K562 (cell line): ENCODE measurements at regions not wholly inside any gene's neighbourhood (a gene's known extent, or its start where the extent isn't known, plus 50 kb on each side); places are given as distances from the start of the nearest gene placed in this dataset.
A peak's percentile ranks its signal among the peaks of the same experiment; 100 is the strongest.

Experiments used
- CSDE1 ChIP-seq, 2 experiments: fragments of 450-650 bp; IDR thresholded peaks; 2 replicates each; pipeline ENCODE4 v1.6.1; 2016; ENCODE audit warnings: mild to moderate bottlenecking in 1 of 2
- ESRRA ChIP-seq: fragments of 450-650 bp; IDR thresholded peaks from 2 replicates; pipeline ENCODE4 v1.6.1; 2014; ENCODE audit warnings: low read depth, mild to moderate bottlenecking, moderate library complexity, borderline replicate concordance
- HNRNPK ChIP-seq: fragments of 200-400 bp; formaldehyde crosslinking; IDR thresholded peaks from one replicate; pipeline ENCODE4 v1.6.1; 2018; ENCODE audit warnings: mild to moderate bottlenecking, low read depth, low read length; ENCODE audit not compliant: poor library complexity, severe bottlenecking
- MXD1 ChIP-seq: fragments of 250-450 bp; sonication (Bioruptor Pico); IDR thresholded peaks from 2 replicates; pipeline ENCODE4 v1.8.0; 2021; ENCODE audit warnings: borderline replicate concordance, mild to moderate bottlenecking, moderate library complexity; ENCODE audit not compliant: poor library complexity, severe bottlenecking
- NR2F6 ChIP-seq: fragments of 450-650 bp; formaldehyde crosslinking; IDR thresholded peaks from 2 replicates; pipeline ENCODE4 v1.4.0; 2020; ENCODE audit warnings: mild to moderate bottlenecking
- REST ChIP-seq, 2 experiments: fragments of 450-650 bp; formaldehyde crosslinking in 1 of 2; IDR thresholded peaks; 2 replicates each; pipeline versions ENCODE4 v1.4.0 to v1.6.1; 2014 to 2020; ENCODE audit warnings: mild to moderate bottlenecking in 2 of 2, borderline replicate concordance in 1 of 2, low read depth in 1 of 2
- SETDB1 ChIP-seq: IDR thresholded peaks from one replicate; pipeline ENCODE4 v1.6.1; 2012; ENCODE audit warnings: low read length, control low read depth, inconsistent platforms
- SMAD2 ChIP-seq: fragments of 150-350 bp; IDR thresholded peaks from 2 replicates; pipeline ENCODE4 v1.6.1; 2014; ENCODE audit warnings: low read depth, mild to moderate bottlenecking, low read length
- SNIP1 ChIP-seq: fragments of 450-650 bp; IDR thresholded peaks from 2 replicates; pipeline ENCODE4 v1.7.1; 2017; ENCODE audit warnings: low read depth, mild to moderate bottlenecking
- TF ChIP-seq, protein P1 (sequence below): fragments of 200-800 bp; sonication (Bioruptor generic); IDR thresholded peaks from 2 replicates; pipeline ENCODE4 v1.6.1; 2017; ENCODE audit warnings: missing genetic modification characterization, missing compliant biosample characterization
- TF ChIP-seq, protein P2 (sequence below): sonication (generic); formaldehyde crosslinking; IDR thresholded peaks from 2 replicates; pipeline ENCODE4 v1.5.0; 2020; ENCODE audit warnings: missing genetic modification reagents
- TF ChIP-seq, protein P3 (sequence below), 2 experiments: fragments of 450-650 bp in 1 of 2; sonication (generic) in 1 of 2; formaldehyde crosslinking; conservative IDR thresholded peaks; 2 replicates each; pipeline versions ENCODE4 v1.4.0 to v1.8.1; 2020 to 2022; ENCODE audit warnings: mild to moderate bottlenecking in 1 of 2, missing genetic modification reagents in 1 of 2

DNA sequence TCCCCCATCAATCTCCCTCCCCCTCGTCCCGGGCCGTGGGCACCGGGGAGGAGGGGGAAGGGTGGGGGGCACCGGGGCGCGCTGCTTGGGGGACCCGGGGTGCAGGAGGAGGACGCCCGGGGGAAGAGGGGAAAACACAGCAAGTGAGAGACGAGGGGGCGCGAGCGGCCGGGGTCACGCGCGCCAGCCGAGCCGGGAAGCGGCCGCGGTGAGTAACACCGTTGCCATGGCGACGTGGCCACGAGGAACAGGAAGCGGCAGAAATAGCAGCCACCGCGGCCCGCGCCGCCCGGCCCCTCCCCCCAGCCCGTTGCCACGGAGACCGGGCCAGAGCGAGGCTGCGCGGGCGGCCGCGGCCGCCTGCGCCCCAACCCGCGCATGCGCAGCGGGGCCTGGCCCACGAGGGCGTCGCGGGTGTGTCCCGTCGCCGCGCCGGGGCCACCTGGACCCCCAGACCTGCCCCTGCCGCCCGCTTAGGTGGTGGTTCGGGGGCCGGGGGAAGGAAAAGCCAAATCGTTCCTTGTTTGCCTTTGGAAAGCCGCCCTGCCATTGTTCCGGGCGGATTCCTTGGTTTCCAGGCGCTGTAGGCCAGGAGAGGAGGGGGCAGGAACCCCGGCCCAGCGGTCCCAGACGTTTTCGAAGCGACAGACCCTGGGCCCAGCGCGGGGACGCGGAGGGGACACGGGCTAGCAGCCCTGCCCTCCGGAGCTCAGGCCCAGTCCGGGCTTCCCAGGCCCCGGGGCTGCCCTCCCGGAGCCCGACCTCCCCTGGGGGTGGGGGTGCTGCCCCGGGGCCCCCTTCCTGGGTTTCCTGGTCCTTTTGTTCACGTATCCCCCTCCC is 207.1 kb downstream of the C9orf50 start (continued):
- TF ChIP-seq, protein P1, sequence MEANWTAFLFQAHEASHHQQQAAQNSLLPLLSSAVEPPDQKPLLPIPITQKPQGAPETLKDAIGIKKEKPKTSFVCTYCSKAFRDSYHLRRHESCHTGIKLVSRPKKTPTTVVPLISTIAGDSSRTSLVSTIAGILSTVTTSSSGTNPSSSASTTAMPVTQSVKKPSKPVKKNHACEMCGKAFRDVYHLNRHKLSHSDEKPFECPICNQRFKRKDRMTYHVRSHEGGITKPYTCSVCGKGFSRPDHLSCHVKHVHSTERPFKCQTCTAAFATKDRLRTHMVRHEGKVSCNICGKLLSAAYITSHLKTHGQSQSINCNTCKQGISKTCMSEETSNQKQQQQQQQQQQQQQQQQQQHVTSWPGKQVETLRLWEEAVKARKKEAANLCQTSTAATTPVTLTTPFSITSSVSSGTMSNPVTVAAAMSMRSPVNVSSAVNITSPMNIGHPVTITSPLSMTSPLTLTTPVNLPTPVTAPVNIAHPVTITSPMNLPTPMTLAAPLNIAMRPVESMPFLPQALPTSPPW = peak; percentile 88
- TF ChIP-seq ESRRA (peak; percentile 49; the same call in 1 of the 2 replicates), SETDB1 (no peak), NR2F6 (peak; percentile 70; the same call in 1 of the 2 replicates), SMAD2 (no peak), MXD1 (CRISPR knock-in tag) (peak; percentile 60), CSDE1 (IDR thresholded peaks at IDR 0.05) (peak in 1 of 2 experiments; percentile 91; a peak in 2 of 4 replicates), REST (IDR thresholded peaks at IDR 0.05; ENCODE audit: borderline replicate concordance) (peak; percentile 74), REST (CRISPR knock-in tag; IDR thresholded peaks at IDR 0.05; ENCODE audit: low read depth) (peak; percentile 74; the same call in 1 of the 2 replicates), SNIP1 (no peak), HNRNPK (peak; percentile 70)
- TF ChIP-seq, protein P2, sequence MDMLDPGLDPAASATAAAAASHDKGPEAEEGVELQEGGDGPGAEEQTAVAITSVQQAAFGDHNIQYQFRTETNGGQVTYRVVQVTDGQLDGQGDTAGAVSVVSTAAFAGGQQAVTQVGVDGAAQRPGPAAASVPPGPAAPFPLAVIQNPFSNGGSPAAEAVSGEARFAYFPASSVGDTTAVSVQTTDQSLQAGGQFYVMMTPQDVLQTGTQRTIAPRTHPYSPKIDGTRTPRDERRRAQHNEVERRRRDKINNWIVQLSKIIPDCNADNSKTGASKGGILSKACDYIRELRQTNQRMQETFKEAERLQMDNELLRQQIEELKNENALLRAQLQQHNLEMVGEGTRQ (CRISPR knock-in tag) = peak; percentile 55; the same call in 1 of the 2 replicates
- TF ChIP-seq, protein P3, sequence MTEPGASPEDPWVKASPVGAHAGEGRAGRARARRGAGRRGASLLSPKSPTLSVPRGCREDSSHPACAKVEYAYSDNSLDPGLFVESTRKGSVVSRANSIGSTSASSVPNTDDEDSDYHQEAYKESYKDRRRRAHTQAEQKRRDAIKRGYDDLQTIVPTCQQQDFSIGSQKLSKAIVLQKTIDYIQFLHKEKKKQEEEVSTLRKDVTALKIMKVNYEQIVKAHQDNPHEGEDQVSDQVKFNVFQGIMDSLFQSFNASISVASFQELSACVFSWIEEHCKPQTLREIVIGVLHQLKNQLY (CRISPR knock-in tag; conservative IDR thresholded peaks at IDR 0.05) = 0 out of 4 replicates have a peak, but pooled peaks of 1 of the 2 experiments have one; percentile 43
